ENCODE measurements at regions not wholly inside any gene's neighbourhood (a gene's known extent, or its start where the extent isn't known, plus 50 kb on each side); places are given as distances from the start of the nearest gene placed in this dataset.
A peak's percentile ranks its signal among the peaks of the same experiment; 100 is the strongest.

GRCh38 chr10:111207500-111207899 lies 130.7 kb downstream of the ADRA2A start:
- Histone ChIP-seq H3K4me2 (ENCODE audit: insufficient read depth in 1 of 2, low read depth in 2 of 2, low read length in 2 of 2) (no peak overlapping the region), H3K27me3 (replicated peaks in 1 of 4; ENCODE audit: control insufficient read depth in 3 of 4, extremely low read depth in 1 of 4, insufficient read depth in 3 of 4, low read length in 3 of 4) (no peaks in the 10 kb centered on the region), H3K18ac (ENCODE audit: extremely low read depth, low read length) (no peak overlapping the region), H4K8ac (ENCODE audit: extremely low read depth, insufficient read depth, low read length) (no peak overlapping the region), H3K9ac (replicated peaks in 1 of 4; ENCODE audit: extremely low read depth in 1 of 4, low read depth in 3 of 4, low read length in 3 of 4) (no peak overlapping the region), H2BK20ac (ENCODE audit: low read length) (no peak overlapping the region), H2BK5ac (ENCODE audit: low read depth, low read length) (no peak overlapping the region), H2BK15ac (ENCODE audit: low read length) (no peak overlapping the region), H2AK5ac (ENCODE audit: low read depth, low read length) (no peak overlapping the region), H4K5ac (ENCODE audit: insufficient read length, low read depth, low read length) (no peak overlapping the region), H3K23ac (ENCODE audit: insufficient read length) (no peak overlapping the region), H3K79me2 (ENCODE audit: control insufficient read depth in 1 of 2, insufficient read depth in 2 of 2, low read length in 2 of 2) (no peaks in the 10 kb centered on the region), H3K4me1 (replicated peaks in 1 of 4; ENCODE audit: control insufficient read depth in 3 of 4, insufficient read depth in 4 of 4, low read length in 3 of 4) (peaks cover 0 to 3% (median 2%) of the 10 kb centered on the region in 4 experiments; a peak in 1 of 7 replicates), H3K56ac (replicated peaks; ENCODE audit: insufficient read length, low read depth, low read length) (no peak overlapping the region), H4K20me1 (replicated peaks in 1 of 2; ENCODE audit: control insufficient read depth in 1 of 2, insufficient read depth in 2 of 2, low read length in 2 of 2) (no peaks in the 10 kb centered on the region), H4K91ac (replicated peaks; ENCODE audit: insufficient read length, low read length) (no peak overlapping the region), H2BK12ac (ENCODE audit: low read depth, low read length) (no peak overlapping the region), H3K4me3 (ENCODE audit: extremely low read depth in 1 of 4, insufficient read depth in 2 of 4, low read depth in 3 of 4, low read length in 4 of 4) (no peak overlapping the region), H2AFZ (ENCODE audit: low read length) (no peak overlapping the region), H3K9me3 (ENCODE audit: insufficient read depth in 2 of 2, low read depth in 1 of 2, low read length in 1 of 2) (no peaks in the 10 kb centered on the region), H3K36me3 (ENCODE audit: control insufficient read depth in 2 of 4, insufficient read depth in 4 of 4, low read length in 3 of 4) (no peaks in the 10 kb centered on the region), H3K23me2 (ENCODE audit: low read depth, low read length) (no peaks in the 10 kb centered on the region), H3K14ac (ENCODE audit: insufficient read length) (no peak overlapping the region), H2BK120ac (replicated peaks; ENCODE audit: low read depth, low read length) (no peak overlapping the region), H3K79me1 (ENCODE audit: low read depth, low read length) (no peaks in the 10 kb centered on the region), H3K27ac (ENCODE audit: low read depth, low read length) (no peak overlapping the region), H3K4ac (replicated peaks; ENCODE audit: insufficient read length, low read depth, low read length) (no peak overlapping the region)
- TF ChIP-seq CTCF (IDR thresholded peaks at IDR 0.05; ENCODE audit: control extremely low read depth in 1 of 3, insufficient read depth in 1 of 3, low read depth in 1 of 3, low read length in 3 of 3) (peak; percentile 59 to 69 (median 66)), RAD21 (IDR thresholded peaks at IDR 0.05 in 1 of 2, conservative IDR thresholded peaks at IDR 0.05 in 1 of 2; ENCODE audit: low read depth in 2 of 2, low read length in 2 of 2) (peak; percentile 78 to 80), USF2 (IDR thresholded peaks at IDR 0.05; ENCODE audit: low read length) (no peak)
- POLR2A ChIA-PET (ENCODE audit: partially characterized antibody), result no interaction called here
- DNase-seq (ENCODE audit: low read depth in 1 of 2, low spot score in 2 of 2), result peak in 1 of 2 experiments; percentile 47
- 78% methylated on average over 5 of the region's 5 CpGs; no CpG with 5 or more reads in 1 of the 2 experiments for WGBS, 2 experiments (ENCODE audit: extremely low coverage in 1 of 2, insufficient coverage in 1 of 2, insufficient read length in 1 of 2, insufficient replicate concordance in 2 of 2, low coverage in 1 of 2, low lambda C conversion rate in 2 of 2, missing lambda C conversion rate in 1 of 2)
- CTCF ChIA-PET (ENCODE audit: partially characterized antibody), result interaction anchor here (0.6 to 8.9 kb wide), 21 partner anchors 8 to 1108 kb away, joined by 3 to 68 read pairs (median 4); partner anchors contain the start of gene ADRA2A
- no peak for FAIRE-seq

Measured in H1 (cell line).